SK-N-SH (cell line): ENCODE measurements at regions not wholly inside any gene's neighbourhood (a gene's known extent, or its start where the extent isn't known, plus 50 kb on each side); places are given as distances from the start of the nearest gene placed in this dataset.

ENCODE experiments used
- CTCF ChIA-PET: fragments of 300-600, 350-600 bp; formaldehyde crosslinking; extraction: SDS; loops from one replicate; lab custom pipeline; 2021; lab: Yijun Ruan, JAX
- POLR2A ChIA-PET: fragments of 350-600 bp; sonication (Branson Sonifier 250); formaldehyde crosslinking; extraction: SDS; loops from one replicate; lab custom pipeline; 2020; ENCODE audit warnings: antibody characterized with exemption, inconsistent platforms; lab: Yijun Ruan, JAX
- DNase-seq: peaks from one replicate; pipeline ENCODE4 v3.0.0; 2012
- H2AFZ ChIP-seq: fragments of 200-600 bp; sonication (generic); 2 replicates; pipeline ENCODE4 v1.8.1; 2016; ENCODE audit warnings: antibody characterized with exemption, mild to moderate bottlenecking, low read depth
- H3F3A ChIP-seq: fragments of 200-600 bp; sonication (generic); replicated peaks from 2 replicates; pipeline ENCODE3; 2016; ENCODE audit warnings: antibody characterized with exemption, mild to moderate bottlenecking; ENCODE audit not compliant: insufficient read depth
- H3K27ac ChIP-seq, 2 experiments: fragments of 200-500 bp in 1 of 2; fragments of 200-600 bp in 1 of 2; sonication (Bioruptor generic) in 1 of 2; sonication (generic), shearing (Covaris generic) in 1 of 2; 2 replicates each; pipeline versions ENCODE4 v1.5.1 to v1.6.1; 2014 to 2016; ENCODE audit warnings: low read depth in 2 of 2, inconsistent platforms in 1 of 2, low read length in 1 of 2, mild to moderate bottlenecking in 1 of 2, mixed read lengths in 1 of 2
- H3K27me3 ChIP-seq: fragments of 200-600 bp; sonication (generic), shearing (Covaris generic); 2 replicates; pipeline ENCODE4 v1.6.1; 2016; ENCODE audit warnings: mixed run types; ENCODE audit not compliant: insufficient read depth
- H3K36me3 ChIP-seq, 2 experiments: fragments of 200-500 bp in 1 of 2; fragments of 200-600 bp in 1 of 2; sonication (Bioruptor generic) in 1 of 2; sonication (generic) in 1 of 2; replicated peaks in 1 of 2; 2 replicates each; pipeline versions ENCODE3 to v1.5.1; 2014 to 2016; ENCODE audit warnings: low read length in 1 of 2, mild to moderate bottlenecking in 1 of 2; ENCODE audit not compliant: insufficient read depth in 2 of 2, control insufficient read depth in 1 of 2
- H3K4me1 ChIP-seq, 2 experiments: fragments of 200-500 bp in 1 of 2; fragments of 200-600 bp in 1 of 2; sonication (Bioruptor generic) in 1 of 2; sonication (generic), shearing (Covaris generic) in 1 of 2; 2 replicates each; pipeline versions ENCODE4 v1.5.1 to v1.6.1; 2014 to 2016; ENCODE audit warnings: low read depth in 1 of 2, low read length in 1 of 2, mixed run types in 1 of 2; ENCODE audit not compliant: insufficient read depth in 2 of 2, control insufficient read depth in 1 of 2
- H3K4me2 ChIP-seq: fragments of 200-600 bp; sonication (generic), shearing (Covaris generic); 2 replicates; pipeline ENCODE4 v1.6.1; 2017; ENCODE audit warnings: mixed run types
- H3K4me3 ChIP-seq, 2 experiments: fragments of 200-500 bp in 1 of 2; fragments of 200-600 bp in 1 of 2; sonication (Bioruptor generic) in 1 of 2; sonication (generic), shearing (Covaris generic) in 1 of 2; 2 replicates each; pipeline versions ENCODE4 v1.5.1 to v1.8.1; 2014 to 2016; ENCODE audit warnings: low read depth in 2 of 2, inconsistent platforms in 1 of 2, low read length in 1 of 2, mild to moderate bottlenecking in 1 of 2, mixed read lengths in 1 of 2, moderate library complexity in 1 of 2
- H3K79me2 ChIP-seq: fragments of 200-600 bp; sonication (generic); 2 replicates; pipeline ENCODE4 v1.8.1; 2017; ENCODE audit warnings: mild to moderate bottlenecking; ENCODE audit not compliant: insufficient read depth
- H3K9ac ChIP-seq: fragments of 200-600 bp; sonication (generic); 2 replicates; pipeline ENCODE4 v1.6.1; 2017; ENCODE audit warnings: mixed run types
- H3K9me2 ChIP-seq: fragments of 200-600 bp; sonication (generic); 2 replicates; pipeline ENCODE4 v1.6.1; 2017; ENCODE audit warnings: mixed run types
- H3K9me3 ChIP-seq: fragments of 200-600 bp; sonication (generic); 2 replicates; pipeline ENCODE4 v1.6.1; 2017; ENCODE audit warnings: mixed run types, mild to moderate bottlenecking, moderate library complexity
- H4K20me1 ChIP-seq: fragments of 200-600 bp; sonication (generic); 2 replicates; pipeline ENCODE4 v1.6.1; 2017; ENCODE audit warnings: mild to moderate bottlenecking, mixed run types; ENCODE audit not compliant: insufficient read depth
- CHD2 ChIP-seq: fragments of 150-350 bp; IDR thresholded peaks from 2 replicates; pipeline ENCODE4 v1.6.1; 2018; ENCODE audit warnings: low read length; ENCODE audit not compliant: partially characterized antibody
- ELF1 ChIP-seq: IDR thresholded peaks from 2 replicates; pipeline ENCODE4 v1.4.0; 2012
- EP300 ChIP-seq, 2 experiments: IDR thresholded peaks; 2 replicates each; pipeline versions ENCODE4 v1.4.0 to v1.6.1; 2012; ENCODE audit warnings: borderline replicate concordance in 1 of 2, low read depth in 1 of 2, low read length in 1 of 2
- FOSL2 ChIP-seq: IDR thresholded peaks from 2 replicates; pipeline ENCODE4 v1.4.0; 2012; ENCODE audit warnings: low read depth, mild to moderate bottlenecking, moderate library complexity, borderline replicate concordance
- FOXJ3 ChIP-seq: sonication (generic); formaldehyde crosslinking; IDR thresholded peaks from 2 replicates; pipeline ENCODE4 v1.5.1; 2020; ENCODE audit warnings: mild to moderate bottlenecking, missing genetic modification reagents
- FOXM1 ChIP-seq: IDR thresholded peaks from 2 replicates; pipeline ENCODE4 v1.4.0; 2012; ENCODE audit warnings: low read depth, mild to moderate bottlenecking
- MAX ChIP-seq: IDR thresholded peaks from 2 replicates; pipeline ENCODE4 v1.4.0; 2012; ENCODE audit warnings: low read depth
- MEF2A ChIP-seq: IDR thresholded peaks from 2 replicates; pipeline ENCODE4 v1.4.0; 2012; ENCODE audit warnings: low read depth, borderline replicate concordance
- MXI1 ChIP-seq: IDR thresholded peaks from 2 replicates; pipeline ENCODE4 v1.6.1; 2012; ENCODE audit warnings: mild to moderate bottlenecking, low read depth, low read length, improper control_type of control experiment
- RCOR1 ChIP-seq: fragments of 150-350 bp; IDR thresholded peaks from 2 replicates; pipeline ENCODE4 v1.6.1; 2017; ENCODE audit warnings: antibody characterized with exemption, low read length
- RFX5 ChIP-seq: IDR thresholded peaks from 2 replicates; pipeline ENCODE4 v1.6.1; 2012; ENCODE audit warnings: mild to moderate bottlenecking, improper control_type of control experiment, low read length
- SIN3A ChIP-seq: IDR thresholded peaks from 2 replicates; pipeline ENCODE4 v1.6.1; 2012; ENCODE audit warnings: low read depth, mild to moderate bottlenecking, low read length, moderate library complexity, borderline replicate concordance
- SMC3 ChIP-seq: IDR thresholded peaks from 2 replicates; pipeline ENCODE4 v1.6.1; 2012; ENCODE audit warnings: low read depth, low read length, improper control_type of control experiment
- TAF1 ChIP-seq: IDR thresholded peaks from 2 replicates; pipeline ENCODE4 v1.6.1; 2012; ENCODE audit warnings: low read depth, mild to moderate bottlenecking, low read length, moderate library complexity, borderline replicate concordance
- TCF12 ChIP-seq: IDR thresholded peaks from 2 replicates; pipeline ENCODE4 v1.4.0; 2012
- TEAD4 ChIP-seq: IDR thresholded peaks from 2 replicates; pipeline ENCODE4 v1.4.0; 2012; ENCODE audit warnings: mild to moderate bottlenecking, borderline replicate concordance; ENCODE audit not compliant: insufficient read depth
- USF2 ChIP-seq: fragments of 150-350 bp; IDR thresholded peaks from 2 replicates; pipeline ENCODE4 v1.6.1; 2017; ENCODE audit warnings: antibody characterized with exemption, low read length, low read depth, borderline replicate concordance
- WGBS: methylation state at CpG from one replicate; pipeline ENCODE4 v1.1.6; 2017; ENCODE audit warnings: low lambda C conversion rate; 5-methylcytosine and 5-hydroxymethylcytosine counted together
- TF ChIP-seq, protein P1 (sequence below): IDR thresholded peaks from 2 replicates; pipeline ENCODE4 v1.4.0; 2012; ENCODE audit warnings: low read depth, borderline replicate concordance
- TF ChIP-seq, protein P2 (sequence below): fragments of 200-600 bp; sonication (generic); IDR thresholded peaks from 2 replicates; pipeline ENCODE4 v1.6.1; 2017; ENCODE audit warnings: antibody characterized with exemption, mild to moderate bottlenecking, moderate library complexity
- TF ChIP-seq, protein P3 (sequence below): IDR thresholded peaks from 2 replicates; pipeline ENCODE4 v1.6.1; 2012; ENCODE audit warnings: mild to moderate bottlenecking, low read depth, low read length, moderate library complexity

GRCh38 chr20:22429175-22430153 lies 154.9 kb downstream of the FOXA2 start:
- POLR2A ChIA-PET: no interaction called here
- TF ChIP-seq TAF1: no peak
- no peak for TF ChIP-seq MEF2A
- no peak for TF ChIP-seq RFX5
- no peak for TF ChIP-seq RCOR1
- TF ChIP-seq EP300 (IDR thresholded peaks at IDR 0.05; ENCODE audit: borderline replicate concordance in 1 of 2, low read depth in 1 of 2, low read length in 1 of 2): no peak
- no peak for TF ChIP-seq USF2
- TF ChIP-seq, protein P1, sequence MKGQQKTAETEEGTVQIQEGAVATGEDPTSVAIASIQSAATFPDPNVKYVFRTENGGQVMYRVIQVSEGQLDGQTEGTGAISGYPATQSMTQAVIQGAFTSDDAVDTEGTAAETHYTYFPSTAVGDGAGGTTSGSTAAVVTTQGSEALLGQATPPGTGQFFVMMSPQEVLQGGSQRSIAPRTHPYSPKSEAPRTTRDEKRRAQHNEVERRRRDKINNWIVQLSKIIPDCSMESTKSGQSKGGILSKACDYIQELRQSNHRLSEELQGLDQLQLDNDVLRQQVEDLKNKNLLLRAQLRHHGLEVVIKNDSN: no peak
- TF ChIP-seq TEAD4: no peak
- TF ChIP-seq, protein P2, sequence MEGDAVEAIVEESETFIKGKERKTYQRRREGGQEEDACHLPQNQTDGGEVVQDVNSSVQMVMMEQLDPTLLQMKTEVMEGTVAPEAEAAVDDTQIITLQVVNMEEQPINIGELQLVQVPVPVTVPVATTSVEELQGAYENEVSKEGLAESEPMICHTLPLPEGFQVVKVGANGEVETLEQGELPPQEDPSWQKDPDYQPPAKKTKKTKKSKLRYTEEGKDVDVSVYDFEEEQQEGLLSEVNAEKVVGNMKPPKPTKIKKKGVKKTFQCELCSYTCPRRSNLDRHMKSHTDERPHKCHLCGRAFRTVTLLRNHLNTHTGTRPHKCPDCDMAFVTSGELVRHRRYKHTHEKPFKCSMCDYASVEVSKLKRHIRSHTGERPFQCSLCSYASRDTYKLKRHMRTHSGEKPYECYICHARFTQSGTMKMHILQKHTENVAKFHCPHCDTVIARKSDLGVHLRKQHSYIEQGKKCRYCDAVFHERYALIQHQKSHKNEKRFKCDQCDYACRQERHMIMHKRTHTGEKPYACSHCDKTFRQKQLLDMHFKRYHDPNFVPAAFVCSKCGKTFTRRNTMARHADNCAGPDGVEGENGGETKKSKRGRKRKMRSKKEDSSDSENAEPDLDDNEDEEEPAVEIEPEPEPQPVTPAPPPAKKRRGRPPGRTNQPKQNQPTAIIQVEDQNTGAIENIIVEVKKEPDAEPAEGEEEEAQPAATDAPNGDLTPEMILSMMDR: no peak
- no peak for TF ChIP-seq FOXM1
- no peak for TF ChIP-seq MAX
- no peak for TF ChIP-seq SIN3A
- Histone ChIP-seq H3K27me3 (no peaks in the 10 kb centered on the region; the same call in 1 of the 2 replicates), H3K4me3 (no peak overlapping the region), H3K9ac (no peak overlapping the region), H3K79me2 (no peaks in the 10 kb centered on the region), H3K9me2 (no peaks in the 10 kb centered on the region), H3K9me3 (no peaks in the 10 kb centered on the region), H3K36me3 (no peaks in the 10 kb centered on the region), H3F3A (no peaks in the 10 kb centered on the region), H3K4me1 (no peaks in the 10 kb centered on the region), H3K27ac (no peak overlapping the region), H2AFZ (no peak overlapping the region), H3K4me2 (no peak overlapping the region), H4K20me1 (no peaks in the 10 kb centered on the region)
- no peak for DNase-seq
- CTCF ChIA-PET: interaction anchor here (0.6 kb wide), 1 partner anchor 63 kb away, joined by 3 read pairs; no protein-coding TSS in a partner anchor
- 10% methylated on average over 9 of the region's 10 CpGs for WGBS

DNA sequence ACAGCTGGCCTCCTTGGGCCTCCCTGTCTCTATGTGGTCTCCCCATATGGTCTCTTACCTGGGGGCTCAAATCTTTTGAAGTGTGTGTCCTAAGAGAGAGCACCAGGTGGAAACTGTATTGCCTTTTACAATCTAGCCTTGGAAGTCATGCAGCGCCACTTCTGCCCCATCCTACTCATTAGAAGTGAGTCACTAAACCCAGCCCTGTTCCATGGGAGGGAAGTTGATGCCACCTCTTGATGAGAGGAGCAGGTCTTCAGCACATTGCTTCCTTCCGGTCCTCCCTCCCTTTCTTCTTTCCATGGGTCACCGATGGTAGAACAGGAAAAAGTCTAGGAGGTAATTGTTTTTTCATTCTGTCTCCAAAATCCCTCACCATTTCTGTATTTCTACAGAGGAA lies 156.3 kb downstream of the FOXA2 start:
- Histone ChIP-seq H3K9me2 (no peaks in the 10 kb centered on the region), H3F3A (no peaks in the 10 kb centered on the region), H3K27me3 (no peaks in the 10 kb centered on the region; the same call in 1 of the 2 replicates), H3K4me2 (no peak overlapping the region), H4K20me1 (no peaks in the 10 kb centered on the region), H3K27ac (no peak overlapping the region), H3K4me3 (no peak overlapping the region), H3K9me3 (no peaks in the 10 kb centered on the region), H3K36me3 (no peaks in the 10 kb centered on the region), H3K9ac (no peak overlapping the region), H3K79me2 (no peaks in the 10 kb centered on the region), H3K4me1 (no peaks in the 10 kb centered on the region), H2AFZ (no peak overlapping the region)
- ChIA-PET CTCF (no interaction called here), POLR2A (no interaction called here)
- 9% methylated on average over 3 of the region's 3 CpGs for WGBS
- DNase-seq: no peak
- TF ChIP-seq MAX (no peak), CHD2 (no peak), FOSL2 (no peak), SMC3 (no peak), FOXJ3 (CRISPR knock-in tag) (no peak), TCF12 (no peak), ELF1 (no peak), RFX5 (no peak), MXI1 (no peak)
- TF ChIP-seq, protein P3, sequence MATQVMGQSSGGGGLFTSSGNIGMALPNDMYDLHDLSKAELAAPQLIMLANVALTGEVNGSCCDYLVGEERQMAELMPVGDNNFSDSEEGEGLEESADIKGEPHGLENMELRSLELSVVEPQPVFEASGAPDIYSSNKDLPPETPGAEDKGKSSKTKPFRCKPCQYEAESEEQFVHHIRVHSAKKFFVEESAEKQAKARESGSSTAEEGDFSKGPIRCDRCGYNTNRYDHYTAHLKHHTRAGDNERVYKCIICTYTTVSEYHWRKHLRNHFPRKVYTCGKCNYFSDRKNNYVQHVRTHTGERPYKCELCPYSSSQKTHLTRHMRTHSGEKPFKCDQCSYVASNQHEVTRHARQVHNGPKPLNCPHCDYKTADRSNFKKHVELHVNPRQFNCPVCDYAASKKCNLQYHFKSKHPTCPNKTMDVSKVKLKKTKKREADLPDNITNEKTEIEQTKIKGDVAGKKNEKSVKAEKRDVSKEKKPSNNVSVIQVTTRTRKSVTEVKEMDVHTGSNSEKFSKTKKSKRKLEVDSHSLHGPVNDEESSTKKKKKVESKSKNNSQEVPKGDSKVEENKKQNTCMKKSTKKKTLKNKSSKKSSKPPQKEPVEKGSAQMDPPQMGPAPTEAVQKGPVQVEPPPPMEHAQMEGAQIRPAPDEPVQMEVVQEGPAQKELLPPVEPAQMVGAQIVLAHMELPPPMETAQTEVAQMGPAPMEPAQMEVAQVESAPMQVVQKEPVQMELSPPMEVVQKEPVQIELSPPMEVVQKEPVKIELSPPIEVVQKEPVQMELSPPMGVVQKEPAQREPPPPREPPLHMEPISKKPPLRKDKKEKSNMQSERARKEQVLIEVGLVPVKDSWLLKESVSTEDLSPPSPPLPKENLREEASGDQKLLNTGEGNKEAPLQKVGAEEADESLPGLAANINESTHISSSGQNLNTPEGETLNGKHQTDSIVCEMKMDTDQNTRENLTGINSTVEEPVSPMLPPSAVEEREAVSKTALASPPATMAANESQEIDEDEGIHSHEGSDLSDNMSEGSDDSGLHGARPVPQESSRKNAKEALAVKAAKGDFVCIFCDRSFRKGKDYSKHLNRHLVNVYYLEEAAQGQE: no peak
